SK-N-SH treated with all-trans-retinoic acid at 6 μM for 48 hours (cell line): ENCODE measurements at regions not wholly inside any gene's neighbourhood (a gene's known extent, or its start where the extent isn't known, plus 50 kb on each side); places are given as distances from the start of the nearest gene placed in this dataset.

Experiments used
- ARNTL ChIP-seq: fragments of 450-650 bp; formaldehyde crosslinking; IDR thresholded peaks from 2 replicates; pipeline ENCODE4 v1.5.0; 2020; ENCODE audit warnings: low read depth, mild to moderate bottlenecking, moderate library complexity, borderline replicate concordance
- BACH2 ChIP-seq: fragments of 250-450 bp; sonication (Bioruptor Pico); IDR thresholded peaks from 2 replicates; pipeline ENCODE4 v1.9.0; 2021; ENCODE audit warnings: mild to moderate bottlenecking, borderline replicate concordance
- ISL1 ChIP-seq: fragments of 250-450 bp; sonication (Bioruptor Pico); IDR thresholded peaks from 2 replicates; pipeline ENCODE4 v2.1.2; 2022; ENCODE audit warnings: mild to moderate bottlenecking, moderate library complexity
- RARB ChIP-seq: fragments of 250-450 bp; sonication (Bioruptor Pico); IDR thresholded peaks from 2 replicates; pipeline ENCODE4 v1.8.0; 2021; ENCODE audit warnings: mild to moderate bottlenecking, moderate library complexity
- ZFP3 ChIP-seq: fragments of 250-450 bp; sonication (Bioruptor Pico); IDR thresholded peaks from 2 replicates; pipeline ENCODE4 v1.5.0; 2020; ENCODE audit warnings: mild to moderate bottlenecking, moderate library complexity
- TF ChIP-seq, protein P1 (sequence below): fragments of 250-450 bp; sonication (Bioruptor Pico); IDR thresholded peaks from 2 replicates; pipeline ENCODE4 v1.5.1; 2020; ENCODE audit warnings: low read depth, mild to moderate bottlenecking, moderate library complexity
- TF ChIP-seq, protein P2 (sequence below): fragments of 250-450 bp; sonication (Bioruptor Pico); IDR thresholded peaks from 2 replicates; pipeline ENCODE4 v1.8.0; 2020; ENCODE audit warnings: mild to moderate bottlenecking, moderate library complexity, borderline replicate concordance
- TF ChIP-seq, protein P3 (sequence below): fragments of 250-450 bp; sonication (Bioruptor Pico); IDR thresholded peaks from 2 replicates; pipeline ENCODE4 v1.8.0; 2021; ENCODE audit warnings: low read depth, mild to moderate bottlenecking, moderate library complexity, borderline replicate concordance

DNA sequence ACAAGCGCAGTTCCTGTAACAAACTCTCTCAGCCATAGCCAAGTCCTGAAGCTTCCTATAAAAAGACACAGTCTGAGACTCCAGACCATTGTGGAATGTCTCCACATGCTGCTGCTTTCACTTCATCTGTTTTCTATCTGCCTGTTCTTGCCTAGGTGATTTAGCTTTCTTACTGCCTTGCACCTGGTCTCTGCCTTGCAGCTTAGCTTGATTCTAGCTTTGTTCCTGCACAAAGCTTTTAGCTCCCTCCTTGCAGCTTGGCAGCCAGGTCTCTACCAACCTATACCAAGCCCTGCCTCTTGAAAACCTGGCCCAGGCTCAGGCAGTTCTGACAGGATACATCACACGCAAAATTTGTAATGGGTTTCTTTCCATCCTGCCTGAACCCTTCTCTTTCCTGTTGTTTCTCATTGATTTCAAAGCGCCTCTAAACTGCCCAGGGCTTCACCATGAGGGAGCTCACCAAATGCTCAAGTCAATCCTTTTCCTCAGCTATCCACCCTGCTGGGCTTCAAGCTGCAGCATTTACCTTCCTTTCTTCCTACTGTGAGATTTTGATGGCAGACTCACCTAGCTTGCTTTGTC is 941.3 kb upstream of the NXPH2 start:
- TF ChIP-seq, protein P1, sequence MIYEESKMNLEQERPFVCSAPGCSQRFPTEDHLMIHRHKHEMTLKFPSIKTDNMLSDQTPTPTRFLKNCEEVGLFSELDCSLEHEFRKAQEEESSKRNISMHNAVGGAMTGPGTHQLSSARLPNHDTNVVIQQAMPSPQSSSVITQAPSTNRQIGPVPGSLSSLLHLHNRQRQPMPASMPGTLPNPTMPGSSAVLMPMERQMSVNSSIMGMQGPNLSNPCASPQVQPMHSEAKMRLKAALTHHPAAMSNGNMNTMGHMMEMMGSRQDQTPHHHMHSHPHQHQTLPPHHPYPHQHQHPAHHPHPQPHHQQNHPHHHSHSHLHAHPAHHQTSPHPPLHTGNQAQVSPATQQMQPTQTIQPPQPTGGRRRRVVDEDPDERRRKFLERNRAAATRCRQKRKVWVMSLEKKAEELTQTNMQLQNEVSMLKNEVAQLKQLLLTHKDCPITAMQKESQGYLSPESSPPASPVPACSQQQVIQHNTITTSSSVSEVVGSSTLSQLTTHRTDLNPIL, result no peak
- TF ChIP-seq RARB (CRISPR knock-in tag), result no peak
- TF ChIP-seq ARNTL, result no peak
- TF ChIP-seq, protein P2, sequence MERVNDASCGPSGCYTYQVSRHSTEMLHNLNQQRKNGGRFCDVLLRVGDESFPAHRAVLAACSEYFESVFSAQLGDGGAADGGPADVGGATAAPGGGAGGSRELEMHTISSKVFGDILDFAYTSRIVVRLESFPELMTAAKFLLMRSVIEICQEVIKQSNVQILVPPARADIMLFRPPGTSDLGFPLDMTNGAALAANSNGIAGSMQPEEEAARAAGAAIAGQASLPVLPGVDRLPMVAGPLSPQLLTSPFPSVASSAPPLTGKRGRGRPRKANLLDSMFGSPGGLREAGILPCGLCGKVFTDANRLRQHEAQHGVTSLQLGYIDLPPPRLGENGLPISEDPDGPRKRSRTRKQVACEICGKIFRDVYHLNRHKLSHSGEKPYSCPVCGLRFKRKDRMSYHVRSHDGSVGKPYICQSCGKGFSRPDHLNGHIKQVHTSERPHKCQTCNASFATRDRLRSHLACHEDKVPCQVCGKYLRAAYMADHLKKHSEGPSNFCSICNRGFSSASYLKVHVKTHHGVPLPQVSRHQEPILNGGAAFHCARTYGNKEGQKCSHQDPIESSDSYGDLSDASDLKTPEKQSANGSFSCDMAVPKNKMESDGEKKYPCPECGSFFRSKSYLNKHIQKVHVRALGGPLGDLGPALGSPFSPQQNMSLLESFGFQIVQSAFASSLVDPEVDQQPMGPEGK (CRISPR knock-in tag), result no peak
- no peak for TF ChIP-seq BACH2 (CRISPR knock-in tag)
- TF ChIP-seq, protein P3, sequence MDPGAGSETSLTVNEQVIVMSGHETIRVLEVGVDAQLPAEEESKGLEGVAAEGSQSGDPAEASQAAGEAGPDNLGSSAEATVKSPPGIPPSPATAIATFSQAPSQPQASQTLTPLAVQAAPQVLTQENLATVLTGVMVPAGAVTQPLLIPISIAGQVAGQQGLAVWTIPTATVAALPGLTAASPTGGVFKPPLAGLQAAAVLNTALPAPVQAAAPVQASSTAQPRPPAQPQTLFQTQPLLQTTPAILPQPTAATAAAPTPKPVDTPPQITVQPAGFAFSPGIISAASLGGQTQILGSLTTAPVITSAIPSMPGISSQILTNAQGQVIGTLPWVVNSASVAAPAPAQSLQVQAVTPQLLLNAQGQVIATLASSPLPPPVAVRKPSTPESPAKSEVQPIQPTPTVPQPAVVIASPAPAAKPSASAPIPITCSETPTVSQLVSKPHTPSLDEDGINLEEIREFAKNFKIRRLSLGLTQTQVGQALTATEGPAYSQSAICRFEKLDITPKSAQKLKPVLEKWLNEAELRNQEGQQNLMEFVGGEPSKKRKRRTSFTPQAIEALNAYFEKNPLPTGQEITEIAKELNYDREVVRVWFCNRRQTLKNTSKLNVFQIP (CRISPR knock-in tag), result no peak
- TF ChIP-seq ISL1 (CRISPR knock-in tag), result no peak
- TF ChIP-seq ZFP3 (CRISPR knock-in tag), result no peak
